Lower leg skin (tissue), 4 donors: ENCODE measurements at regions not wholly inside any gene's neighbourhood (a gene's known extent, or its start where the extent isn't known, plus 50 kb on each side); places are given as distances from the start of the nearest gene placed in this dataset.

Experiments
- DNase-seq, 2 donors: peaks; one replicate each; pipeline ENCODE4 v3.0.0-alpha.2; 2019; ENCODE audit warnings: low spot score in 2 of 2
- H3K4me3 ChIP-seq: fragments of 200-600 bp; sonication (generic); 2 replicates; pipeline ENCODE4 v1.5.1; 2017; ENCODE audit warnings: mild to moderate bottlenecking, low read depth; ENCODE audit not compliant: poor library complexity, severe bottlenecking
- CTCF ChIP-seq, 3 donors: fragments of 450-650 bp; IDR thresholded peaks; one replicate each; pipeline ENCODE4 v1.5.1; 2016; ENCODE audit warnings: antibody characterized with exemption in 3 of 3, mild to moderate bottlenecking in 3 of 3, moderate library complexity in 2 of 3
- POLR2A ChIP-seq, 2 donors: fragments of 450-650 bp; IDR thresholded peaks; one replicate each; pipeline ENCODE4 v1.6.1; 2016 to 2017; ENCODE audit warnings: antibody characterized with exemption in 2 of 2, mild to moderate bottlenecking in 1 of 2, moderate library complexity in 1 of 2
- WGBS, 2 donors: methylation state at CpG; one replicate each; pipeline ENCODE4 v1.1.5; 2018; 5-methylcytosine and 5-hydroxymethylcytosine counted together
- intact Hi-C: fragments of 100-400 bp; cut with DNase I; formaldehyde crosslinking; loops from one replicate; pipeline ENCODE4 v1.15.0; 2023; ENCODE audit warnings: low total_unique reads

- TF ChIP-seq POLR2A (IDR thresholded peaks at IDR 0.05) = no peak
- no peak for TF ChIP-seq CTCF (IDR thresholded peaks at IDR 0.05)
- intact Hi-C loops = no loop called here
- H3K4me3 ChIP-seq = no peak overlapping the region
- 75 to 78% methylated on average over 2 of the region's 2 CpGs for WGBS, 2 donors
- no peak for DNase-seq
Measured at GRCh38 chr9:1759009-1759408, 256.1 kb upstream of the SMARCA2 start.

- intact Hi-C loops = no loop called here
- no peak overlapping the region for H3K4me3 ChIP-seq
- no peak for DNase-seq
- 47 to 69% methylated on average over 5 of the region's 5 CpGs for WGBS, 2 donors
- no peak for TF ChIP-seq CTCF (IDR thresholded peaks at IDR 0.05)
- TF ChIP-seq POLR2A (IDR thresholded peaks at IDR 0.05) = no peak
Measured at GRCh38 chr9:1759771-1760300, 255.3 kb upstream of the SMARCA2 start.

- no peak for DNase-seq
- no peak overlapping the region for H3K4me3 ChIP-seq
- TF ChIP-seq POLR2A (IDR thresholded peaks at IDR 0.05) (no peak), CTCF (IDR thresholded peaks at IDR 0.05) (no peak)
- intact Hi-C loops = no loop called here
- WGBS, 2 donors = 49 to 62% methylated on average over 4 of the region's 4 CpGs
Measured at GRCh38 chr9:1761807-1762206, 253.3 kb upstream of the SMARCA2 start.

- intact Hi-C loops = no loop called here
- TF ChIP-seq POLR2A (IDR thresholded peaks at IDR 0.05) (no peak), CTCF (IDR thresholded peaks at IDR 0.05) (no peak)
- WGBS, 2 donors = 30 to 40% methylated on average over 2 of the region's 2 CpGs
Measured at GRCh38 chr9:1766042-1766441, 249.1 kb upstream of the SMARCA2 start.

GRCh38 chr9:1768561-1768960 lies 246.6 kb upstream of the SMARCA2 start:
- no peak for TF ChIP-seq CTCF (IDR thresholded peaks at IDR 0.05)
- no peak for TF ChIP-seq POLR2A (IDR thresholded peaks at IDR 0.05)
- 60 to 72% methylated on average over 3 of the region's 3 CpGs for WGBS, 2 donors
- no peak overlapping the region for H3K4me3 ChIP-seq
- no peak for DNase-seq
- intact Hi-C loops = no loop called here

More at GRCh38 chr9:1766042-1766441, 249.1 kb upstream of the SMARCA2 start:
- no peak overlapping the region for H3K4me3 ChIP-seq
- DNase-seq = no peak

GRCh38 chr9:1771094-1771789 lies 243.9 kb upstream of the SMARCA2 start:
- no peak for DNase-seq
- intact Hi-C loops = no loop called here
- 62% methylated on average over 3 of the region's 3 CpGs for WGBS, 2 donors
- TF ChIP-seq CTCF (IDR thresholded peaks at IDR 0.05) (no peak), POLR2A (IDR thresholded peaks at IDR 0.05) (no peak)
- no peak overlapping the region for H3K4me3 ChIP-seq
